A549 (cell line): ENCODE measurements at regions not wholly inside any gene's neighbourhood (a gene's known extent, or its start where the extent isn't known, plus 50 kb on each side); places are given as distances from the start of the nearest gene placed in this dataset.

ENCODE experiments used
- ATAC-seq, 2 experiments: fragments of 200-7000 bp in 1 of 2; fragments of >200 bp in 1 of 2; cut with Nextera tagmentation in 1 of 2; cut with Tn5 transposase in 1 of 2; 3 replicates each; pipeline versions ENCODE4 v1.8.0 to v1.9.1; 2018 to 2020; ENCODE audit warnings: mild to moderate bottlenecking in 1 of 2, moderate library complexity in 1 of 2
- CTCF ChIA-PET: fragments of 300-600 bp; sonication (Branson Sonifier 250); formaldehyde crosslinking; extraction: SDS; loops from one replicate; lab custom pipeline; 2021; ENCODE audit warnings: antibody characterized with exemption, inconsistent platforms; lab: Yijun Ruan, JAX
- POLR2A ChIA-PET: fragments of 350-600 bp; formaldehyde crosslinking; extraction: SDS; loops from one replicate; lab custom pipeline; 2021; ENCODE audit warnings: antibody characterized with exemption, inconsistent platforms; lab: Yijun Ruan, JAX
- DNase-seq, 2 experiments: peaks; one replicate each; pipeline versions ENCODE4 v3.0.0 to v3.0.0-alpha.2; 2011 to 2016; ENCODE audit warnings: low read depth in 1 of 2, low spot score in 1 of 2
- FAIRE-seq: peaks from 2 replicates; lab custom pipeline; 2011; peaks lifted over from hg19 to GRCh38; lab: Jason Lieb, UNC
- H3K27ac ChIP-seq, 2 experiments: fragments of >200 bp; sonication (Bioruptor Twin); formaldehyde crosslinking; 3 replicates each; pipeline ENCODE4 v1.5.1; 2016 to 2017
- H3K4me1 ChIP-seq: fragments of >200 bp; sonication (Bioruptor Twin); formaldehyde crosslinking; 3 replicates; pipeline ENCODE4 v1.6.1; 2016
- H3K4me2 ChIP-seq: fragments of >200 bp; sonication (Bioruptor Twin); formaldehyde crosslinking; 3 replicates; pipeline ENCODE4 v1.6.1; 2016
- H3K4me3 ChIP-seq: fragments of >200 bp; sonication (Bioruptor Twin); formaldehyde crosslinking; 3 replicates; pipeline ENCODE4 v1.5.1; 2016
- H3K9me3 ChIP-seq: fragments of >200 bp; sonication (Bioruptor Twin); formaldehyde crosslinking; 3 replicates; pipeline ENCODE4 v1.6.1; 2016
- BHLHE40 ChIP-seq: IDR thresholded peaks from 2 replicates; pipeline ENCODE4 v1.6.1; 2012; ENCODE audit warnings: low read depth, low read length, inconsistent platforms
- CBX2 ChIP-seq: fragments of 200-600 bp; sonication (generic); IDR thresholded peaks from 2 replicates; pipeline ENCODE4 v1.6.1; 2016; ENCODE audit warnings: low read depth, mild to moderate bottlenecking, borderline replicate concordance
- CEBPB ChIP-seq, 2 experiments: fragments of >200 bp in 1 of 2; sonication (Bioruptor Twin) in 1 of 2; formaldehyde crosslinking in 1 of 2; IDR thresholded peaks; 2 replicates each; pipeline ENCODE4 v1.6.1; 2012 to 2016
- EHF ChIP-seq: fragments of 250-450 bp; sonication (Bioruptor Pico); IDR thresholded peaks from 2 replicates; pipeline ENCODE4 v1.5.0; 2020; ENCODE audit warnings: mild to moderate bottlenecking
- ESRRA ChIP-seq: fragments of 150-350 bp; IDR thresholded peaks from 2 replicates; pipeline ENCODE4 v1.6.1; 2014; ENCODE audit warnings: mild to moderate bottlenecking, low read length, borderline replicate concordance
- FOXS1 ChIP-seq: fragments of 250-450 bp; sonication (Bioruptor Pico); IDR thresholded peaks from 2 replicates; pipeline ENCODE4 v1.5.0; 2020; ENCODE audit warnings: mild to moderate bottlenecking, moderate library complexity
- GATA3 ChIP-seq: IDR thresholded peaks from 2 replicates; pipeline ENCODE4 v1.6.1; 2012; ENCODE audit warnings: borderline replicate concordance
- HDAC2 ChIP-seq: fragments of 200-600 bp; sonication (generic); IDR thresholded peaks from 2 replicates; pipeline ENCODE4 v1.6.1; 2016
- HOXB13 ChIP-seq: fragments of 250-450 bp; sonication (Bioruptor Pico); IDR thresholded peaks from 2 replicates; pipeline ENCODE4 v1.5.0; 2020; ENCODE audit warnings: low read depth, mild to moderate bottlenecking, moderate library complexity
- JUN ChIP-seq, 2 experiments: fragments of >200 bp; sonication (Bioruptor Twin); formaldehyde crosslinking; IDR thresholded peaks; 2 replicates in 1 of 2; 3 replicates in 1 of 2; pipeline ENCODE4 v1.6.1; 2016 to 2017
- KDM1A ChIP-seq: fragments of 200-600 bp; sonication (generic); IDR thresholded peaks from 2 replicates; pipeline ENCODE4 v1.6.1; 2016; ENCODE audit warnings: low read depth, mild to moderate bottlenecking
- KDM5A ChIP-seq: fragments of 200-600 bp; sonication (generic); IDR thresholded peaks from 2 replicates; pipeline ENCODE4 v1.6.1; 2016; ENCODE audit warnings: antibody characterized with exemption, mild to moderate bottlenecking
- MAZ ChIP-seq: fragments of 150-350 bp; IDR thresholded peaks from 2 replicates; pipeline ENCODE4 v1.6.1; 2014; ENCODE audit warnings: antibody characterized with exemption, low read depth, low read length, borderline replicate concordance
- MYC ChIP-seq: IDR thresholded peaks from 2 replicates; pipeline ENCODE4 v1.6.1; 2012; ENCODE audit warnings: mild to moderate bottlenecking, inconsistent platforms, low read length, improper control_type of control experiment, borderline replicate concordance
- PHF8 ChIP-seq: fragments of 200-600 bp; sonication (generic); IDR thresholded peaks from 2 replicates; pipeline ENCODE4 v1.6.1; 2016; ENCODE audit warnings: low read depth, mild to moderate bottlenecking, antibody characterized with exemption, moderate library complexity, borderline replicate concordance
- POLR2A ChIP-seq: IDR thresholded peaks from 2 replicates; pipeline ENCODE4 v1.6.1; 2012; ENCODE audit warnings: mild to moderate bottlenecking, low read length
- RCOR1 ChIP-seq: fragments of 150-350 bp; IDR thresholded peaks from 2 replicates; pipeline ENCODE4 v1.6.1; 2014; ENCODE audit warnings: antibody characterized with exemption, low read length, low read depth
- RFX5 ChIP-seq: fragments of 450-650 bp; IDR thresholded peaks from 2 replicates; pipeline ENCODE4 v1.7.1; 2014; ENCODE audit warnings: antibody characterized with exemption, mild to moderate bottlenecking, moderate library complexity
- RNF2 ChIP-seq: fragments of 200-600 bp; sonication (generic); IDR thresholded peaks from 2 replicates; pipeline ENCODE4 v1.6.1; 2016; ENCODE audit warnings: low read depth, mild to moderate bottlenecking, antibody characterized with exemption, moderate library complexity, borderline replicate concordance
- SMC3 ChIP-seq: fragments of >200 bp; sonication (Bioruptor Twin); formaldehyde crosslinking; IDR thresholded peaks from 3 replicates; pipeline ENCODE4 v1.6.1; 2018; ENCODE audit warnings: inconsistent platforms
- SREBF2 ChIP-seq: fragments of 450-650 bp; IDR thresholded peaks from 2 replicates; pipeline ENCODE4 v1.6.1; 2014; ENCODE audit warnings: mild to moderate bottlenecking, moderate library complexity
- TFCP2L1 ChIP-seq: fragments of 250-450 bp; sonication (Bioruptor Pico); IDR thresholded peaks from 2 replicates; pipeline ENCODE4 v1.5.0; 2021; ENCODE audit warnings: mild to moderate bottlenecking
- ZFP36 ChIP-seq: fragments of 450-650 bp; IDR thresholded peaks from 2 replicates; pipeline ENCODE4 v1.6.1; 2014; ENCODE audit warnings: borderline replicate concordance; ENCODE audit not compliant: partially characterized antibody
- WGBS: methylation state at CpG from one replicate; pipeline ENCODE4 v1.1.6; 2017; ENCODE audit errors: missing lambda C conversion rate; 5-methylcytosine and 5-hydroxymethylcytosine counted together
- TF ChIP-seq, protein P1 (sequence below): fragments of 450-650 bp; IDR thresholded peaks from 2 replicates; pipeline ENCODE4 v1.6.1; 2014; ENCODE audit warnings: antibody characterized with exemption
- TF ChIP-seq, protein P2 (sequence below): fragments of 250-450 bp; sonication (Bioruptor Pico); IDR thresholded peaks from 2 replicates; pipeline ENCODE4 v1.5.0; 2020; ENCODE audit warnings: low read depth, mild to moderate bottlenecking, moderate library complexity
- TF ChIP-seq, protein P3 (sequence below): fragments of 250-450 bp; sonication (Bioruptor Pico); IDR thresholded peaks from 2 replicates; pipeline ENCODE4 v1.5.0; 2021; ENCODE audit warnings: mild to moderate bottlenecking, moderate library complexity, borderline replicate concordance

DNA sequence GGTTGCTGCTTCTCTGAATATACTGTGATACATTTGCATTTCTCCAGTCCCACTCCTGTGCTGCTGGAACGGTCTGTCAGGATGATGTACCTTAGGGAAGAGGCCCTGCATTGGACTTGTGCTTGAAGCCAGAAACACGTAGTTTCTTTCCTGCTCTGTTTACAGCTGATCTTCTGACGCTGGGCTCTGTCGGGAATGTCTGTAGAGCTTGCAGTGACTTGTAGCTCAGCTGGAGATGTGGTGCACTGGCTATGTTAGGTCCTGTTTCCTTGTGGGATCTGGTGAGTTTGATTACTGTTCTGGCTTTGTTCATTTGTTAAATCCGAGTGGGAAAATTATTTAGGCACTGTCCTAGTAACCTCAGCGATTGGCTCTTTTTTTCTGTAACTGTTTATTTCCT, 137.2 kb upstream of the WDR1 start (continued):
- TF ChIP-seq RNF2 (no peak), EHF (CRISPR knock-in tag) (no peak), ESRRA (no peak), CEBPB (IDR thresholded peaks at IDR 0.05) (no peak), MAZ (no peak), SREBF2 (no peak), PHF8 (no peak), GATA3 (no peak), JUN (IDR thresholded peaks at IDR 0.05) (no peak), SMC3 (no peak), RFX5 (no peak)
- TF ChIP-seq, protein P1, sequence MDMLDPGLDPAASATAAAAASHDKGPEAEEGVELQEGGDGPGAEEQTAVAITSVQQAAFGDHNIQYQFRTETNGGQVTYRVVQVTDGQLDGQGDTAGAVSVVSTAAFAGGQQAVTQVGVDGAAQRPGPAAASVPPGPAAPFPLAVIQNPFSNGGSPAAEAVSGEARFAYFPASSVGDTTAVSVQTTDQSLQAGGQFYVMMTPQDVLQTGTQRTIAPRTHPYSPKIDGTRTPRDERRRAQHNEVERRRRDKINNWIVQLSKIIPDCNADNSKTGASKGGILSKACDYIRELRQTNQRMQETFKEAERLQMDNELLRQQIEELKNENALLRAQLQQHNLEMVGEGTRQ, result no peak

DNA sequence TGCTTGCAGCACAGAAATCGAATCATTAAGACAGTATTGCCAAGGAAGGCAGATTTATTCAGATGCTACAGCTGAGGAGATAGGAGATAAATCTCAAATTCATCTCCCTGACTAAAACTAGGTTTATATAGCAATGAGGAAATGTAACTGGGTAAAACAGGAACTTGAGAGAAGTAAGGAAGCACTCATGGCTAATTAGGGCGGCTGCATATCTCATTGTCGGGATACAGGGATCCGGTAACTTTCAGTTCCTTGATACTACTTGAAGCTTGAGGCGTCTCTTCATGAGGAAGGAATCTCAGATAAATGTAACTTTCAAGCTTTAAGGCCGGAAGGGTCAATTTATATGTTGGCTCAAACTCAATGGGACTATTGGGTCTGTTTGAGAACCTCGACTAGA, 129.2 kb upstream of the WDR1 start:
- ChIA-PET POLR2A (no interaction called here), CTCF (no interaction called here)
- Histone ChIP-seq H3K9me3 (no peaks in the 10 kb centered on the region), H3K4me3 (no peak overlapping the region), H3K4me1 (no peaks in the 10 kb centered on the region), H3K4me2 (no peak overlapping the region), H3K27ac (no peak overlapping the region)
- DNase-seq (no peak), ATAC-seq (no peak), FAIRE-seq (no peak)
- WGBS, result 29% methylated on average over 7 of the region's 7 CpGs
- no peak for TF ChIP-seq HOXB13 (CRISPR knock-in tag)
- no peak for TF ChIP-seq RNF2
- no peak for TF ChIP-seq BHLHE40
- TF ChIP-seq MAZ, result no peak
- no peak for TF ChIP-seq POLR2A
- TF ChIP-seq MYC, result no peak
- TF ChIP-seq, all 56 proteins: peak for 0

DNA sequence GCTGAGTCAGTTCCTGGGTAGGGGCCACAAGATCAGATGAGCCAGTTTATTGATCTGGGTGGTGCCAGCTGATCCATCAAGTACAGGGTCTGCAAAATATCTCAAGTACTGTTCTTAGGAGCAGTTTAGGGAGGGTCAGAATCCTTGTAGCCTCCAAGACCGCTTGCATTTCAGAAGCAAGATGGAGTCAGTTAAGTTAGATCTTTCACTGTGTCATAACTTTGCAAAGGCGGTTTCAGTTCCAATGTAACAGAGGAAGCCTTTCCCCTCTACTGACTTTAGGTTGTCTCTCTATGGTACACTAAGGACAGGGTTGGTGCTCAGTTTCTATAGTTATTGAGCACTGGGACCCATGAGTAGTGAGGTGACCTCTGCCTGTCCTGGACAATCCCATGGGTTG, 127.3 kb upstream of the WDR1 start:
- CTCF ChIA-PET, result no interaction called here
- Histone ChIP-seq H3K9me3 (no peaks in the 10 kb centered on the region), H3K4me3 (no peak overlapping the region)
- WGBS, result 46% methylated on average over 2 of the region's 2 CpGs
- TF ChIP-seq ZFP36 (no peak), RNF2 (no peak), JUN (IDR thresholded peaks at IDR 0.05) (no peak), TFCP2L1 (no peak), FOXS1 (CRISPR knock-in tag) (no peak), MYC (no peak), RCOR1 (no peak), CBX2 (no peak), KDM1A (no peak), HDAC2 (no peak), KDM5A (no peak)
- TF ChIP-seq, protein P2, sequence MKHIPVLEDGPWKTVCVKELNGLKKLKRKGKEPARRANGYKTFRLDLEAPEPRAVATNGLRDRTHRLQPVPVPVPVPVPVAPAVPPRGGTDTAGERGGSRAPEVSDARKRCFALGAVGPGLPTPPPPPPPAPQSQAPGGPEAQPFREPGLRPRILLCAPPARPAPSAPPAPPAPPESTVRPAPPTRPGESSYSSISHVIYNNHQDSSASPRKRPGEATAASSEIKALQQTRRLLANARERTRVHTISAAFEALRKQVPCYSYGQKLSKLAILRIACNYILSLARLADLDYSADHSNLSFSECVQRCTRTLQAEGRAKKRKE (CRISPR knock-in tag), result no peak
- TF ChIP-seq, protein P3, sequence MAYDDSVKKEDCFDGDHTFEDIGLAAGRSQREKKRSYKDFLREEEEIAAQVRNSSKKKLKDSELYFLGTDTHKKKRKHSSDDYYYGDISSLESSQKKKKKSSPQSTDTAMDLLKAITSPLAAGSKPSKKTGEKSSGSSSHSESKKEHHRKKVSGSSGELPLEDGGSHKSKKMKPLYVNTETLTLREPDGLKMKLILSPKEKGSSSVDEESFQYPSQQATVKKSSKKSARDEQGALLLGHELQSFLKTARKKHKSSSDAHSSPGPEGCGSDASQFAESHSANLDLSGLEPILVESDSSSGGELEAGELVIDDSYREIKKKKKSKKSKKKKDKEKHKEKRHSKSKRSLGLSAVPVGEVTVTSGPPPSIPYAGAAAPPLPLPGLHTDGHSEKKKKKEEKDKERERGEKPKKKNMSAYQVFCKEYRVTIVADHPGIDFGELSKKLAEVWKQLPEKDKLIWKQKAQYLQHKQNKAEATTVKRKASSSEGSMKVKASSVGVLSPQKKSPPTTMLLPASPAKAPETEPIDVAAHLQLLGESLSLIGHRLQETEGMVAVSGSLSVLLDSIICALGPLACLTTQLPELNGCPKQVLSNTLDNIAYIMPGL (CRISPR knock-in tag), result no peak
- TF ChIP-seq, all 56 proteins: peak for 0
- FAIRE-seq (no peak), DNase-seq (no peak), ATAC-seq (no peak)
- POLR2A ChIA-PET, result no interaction called here
- H3K4me2 ChIP-seq, result no peak overlapping the region
- no peak overlapping the region for H3K27ac ChIP-seq
- no peaks in the 10 kb centered on the region for H3K4me1 ChIP-seq
